ENCODE measurements at regions not wholly inside any gene's neighbourhood (a gene's known extent, or its start where the extent isn't known, plus 50 kb on each side); places are given as distances from the start of the nearest gene placed in this dataset.

DNA sequence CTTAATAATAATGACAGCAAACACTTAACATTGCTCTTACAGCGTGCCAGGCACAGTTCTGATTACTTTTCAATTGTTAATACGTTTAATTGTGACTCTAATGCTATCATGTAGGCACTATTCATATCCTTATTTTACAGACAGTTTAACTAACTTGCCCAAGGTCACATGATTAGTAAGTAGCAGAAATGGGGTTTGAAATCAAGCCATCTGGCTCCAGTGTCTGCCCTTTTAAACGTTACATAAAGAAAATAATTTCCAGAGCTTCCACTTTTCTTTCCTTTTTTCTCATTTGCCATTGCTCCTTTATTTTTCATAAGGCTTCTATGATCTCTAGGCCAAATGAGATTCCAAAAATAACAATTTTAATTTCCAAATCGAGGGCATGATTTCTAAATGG, 50.6 kb upstream of the IKZF2 start:
- no peak overlapping the region for H3K4me3 Mint-ChIP-seq
- ATAC-seq (ENCODE audit: low read depth) (no peak), DNase-seq (ENCODE audit: low spot score in 2 of 2) (no peak)
- no peaks in the 10 kb centered on the region for H3K36me3 Mint-ChIP-seq
- H3K4me1 Mint-ChIP-seq, result peaks cover 2% of the 10 kb centered on the region
- peaks cover 3% of the 10 kb centered on the region for H3K27me3 Mint-ChIP-seq
- no peak overlapping the region for H3K27ac Mint-ChIP-seq
- no peaks in the 10 kb centered on the region for H3K9me3 Mint-ChIP-seq

DNA sequence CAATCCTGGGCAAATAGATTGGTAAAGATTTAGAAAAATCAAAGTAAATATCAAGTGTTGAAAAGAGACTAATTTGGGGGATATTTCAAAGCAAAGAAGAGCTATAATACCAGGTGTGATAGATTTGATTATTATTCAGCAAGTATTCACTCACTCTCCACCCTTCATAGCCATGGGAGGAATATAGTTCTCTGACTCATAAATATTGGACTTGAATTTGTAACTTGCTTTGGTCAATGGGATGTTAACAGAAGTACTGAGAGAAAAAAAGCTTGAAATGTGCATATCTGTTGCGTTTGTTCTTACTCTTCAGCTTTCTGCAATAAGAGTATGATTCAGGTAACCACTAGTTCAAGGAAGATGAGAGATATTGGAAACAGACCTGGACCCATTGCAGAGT, 54.5 kb upstream of the IKZF2 start:
- Mint-ChIP-seq H3K27me3 (no peaks in the 10 kb centered on the region), H3K9me3 (no peaks in the 10 kb centered on the region), H3K36me3 (no peaks in the 10 kb centered on the region), H3K4me1 (peaks cover 2% of the 10 kb centered on the region), H3K27ac (no peak overlapping the region), H3K4me3 (no peak overlapping the region)
- ATAC-seq (ENCODE audit: low read depth) (no peak), DNase-seq (ENCODE audit: low spot score in 2 of 2) (no peak)

DNA sequence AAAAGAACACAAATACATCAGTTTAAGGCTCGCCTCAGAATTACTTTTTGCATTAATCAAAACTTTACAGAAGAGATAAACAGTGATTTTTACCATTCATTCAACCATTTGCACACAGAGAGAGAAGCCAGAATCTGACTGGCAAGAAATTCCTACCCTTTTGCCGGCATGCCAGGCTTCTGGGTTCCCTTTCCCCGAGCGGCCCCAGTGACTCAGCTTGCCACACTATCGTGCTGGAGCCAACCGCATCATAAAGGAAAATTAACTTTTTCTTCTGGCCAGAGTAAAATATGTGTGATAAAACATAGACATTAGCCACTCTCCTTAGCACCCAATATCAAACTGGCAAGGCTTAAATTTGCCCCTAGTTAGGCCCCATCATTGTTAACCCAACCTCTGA, 61.8 kb upstream of the IKZF2 start:
- no peaks in the 10 kb centered on the region for H3K9me3 Mint-ChIP-seq
- no peak overlapping the region for H3K4me3 Mint-ChIP-seq
- no peak for ATAC-seq (ENCODE audit: low read depth)

DNA sequence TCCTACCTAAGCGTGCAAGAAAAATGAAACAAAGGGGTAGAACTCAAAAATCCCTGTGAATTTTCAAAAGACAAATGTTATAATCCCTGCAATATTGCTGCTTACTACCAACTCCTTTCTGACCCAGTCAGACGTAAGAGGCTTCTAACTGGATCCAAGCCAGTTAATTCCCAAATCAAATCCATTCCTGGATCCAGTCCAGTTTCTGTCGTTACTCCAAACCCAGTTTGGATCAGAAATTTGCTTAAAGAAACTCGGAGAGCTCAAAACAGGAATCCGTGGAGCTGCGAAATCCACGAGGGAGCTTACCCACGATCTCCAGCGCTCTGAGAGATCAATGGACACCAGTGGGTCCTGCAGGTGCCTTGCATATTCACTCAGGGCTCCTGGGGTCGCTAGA, 62.8 kb upstream of the IKZF2 start:
- H3K4me3 Mint-ChIP-seq, result no peak overlapping the region
- H3K4me1 Mint-ChIP-seq, result no peaks in the 10 kb centered on the region
- no peaks in the 10 kb centered on the region for H3K9me3 Mint-ChIP-seq
- H3K27ac Mint-ChIP-seq, result no peak overlapping the region
- DNase-seq (ENCODE audit: low spot score in 2 of 2), result no peak
- no peaks in the 10 kb centered on the region for H3K36me3 Mint-ChIP-seq
- no peak for ATAC-seq (ENCODE audit: low read depth)
- H3K27me3 Mint-ChIP-seq, result no peaks in the 10 kb centered on the region

More for the DNA sequence above, 61.8 kb upstream of the IKZF2 start:
- no peaks in the 10 kb centered on the region for H3K36me3 Mint-ChIP-seq
- no peak for DNase-seq (ENCODE audit: low spot score in 2 of 2)
- no peaks in the 10 kb centered on the region for H3K4me1 Mint-ChIP-seq
- no peaks in the 10 kb centered on the region for H3K27me3 Mint-ChIP-seq
- no peak overlapping the region for H3K27ac Mint-ChIP-seq

DNA sequence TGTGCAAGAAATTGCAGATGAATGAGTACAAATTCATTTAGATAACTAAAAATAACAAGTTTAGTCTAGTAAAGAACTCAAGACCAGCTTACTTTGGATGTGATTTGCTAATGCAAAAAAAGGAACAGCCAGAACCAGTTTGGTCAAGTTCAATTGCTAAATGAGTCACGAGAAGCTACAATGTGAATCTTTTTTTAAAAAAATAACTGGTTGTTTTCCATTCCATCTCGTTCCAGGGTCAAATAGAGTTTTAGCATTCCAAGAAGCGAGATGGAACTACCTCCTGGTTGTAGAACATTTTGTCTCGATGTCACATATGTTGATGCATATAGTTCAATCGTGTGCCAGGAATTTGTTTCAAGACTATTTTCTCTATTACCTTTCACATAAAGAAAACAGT, 65.0 kb upstream of the IKZF2 start:
- Mint-ChIP-seq H3K27me3 (no peaks in the 10 kb centered on the region), H3K9me3 (no peaks in the 10 kb centered on the region), H3K27ac (no peak overlapping the region), H3K4me1 (no peaks in the 10 kb centered on the region), H3K36me3 (no peaks in the 10 kb centered on the region), H3K4me3 (no peak overlapping the region)
- DNase-seq (ENCODE audit: low spot score in 2 of 2) (no peak), ATAC-seq (ENCODE audit: low read depth) (no peak)

DNA sequence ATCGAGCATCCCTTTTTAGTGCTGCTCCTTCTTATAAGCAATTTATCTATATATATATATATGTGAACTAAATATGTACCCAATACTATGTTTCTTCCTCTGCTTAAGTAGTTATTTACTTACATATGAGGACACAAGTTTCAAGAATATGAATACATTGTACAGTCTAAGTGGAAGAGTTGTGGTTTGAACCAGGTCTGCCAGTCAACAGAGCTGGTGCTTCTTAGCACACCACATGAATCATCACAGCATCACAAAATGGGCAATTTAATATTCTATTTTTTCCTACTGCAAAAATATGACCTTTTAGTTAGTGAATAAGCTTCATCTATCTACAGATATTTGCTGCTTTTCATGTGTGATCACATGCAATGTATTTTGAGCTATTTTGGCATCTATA, 64.4 kb upstream of the SPAG16 start:
- no peaks in the 10 kb centered on the region for H3K27me3 Mint-ChIP-seq
- DNase-seq (ENCODE audit: low spot score in 2 of 2) (no peak), ATAC-seq (ENCODE audit: low read depth) (no peak)
- H3K4me3 Mint-ChIP-seq, result no peak overlapping the region
- no peaks in the 10 kb centered on the region for H3K9me3 Mint-ChIP-seq
- no peaks in the 10 kb centered on the region for H3K36me3 Mint-ChIP-seq
- H3K27ac Mint-ChIP-seq, result no peak overlapping the region
- H3K4me1 Mint-ChIP-seq, result no peaks in the 10 kb centered on the region

DNA sequence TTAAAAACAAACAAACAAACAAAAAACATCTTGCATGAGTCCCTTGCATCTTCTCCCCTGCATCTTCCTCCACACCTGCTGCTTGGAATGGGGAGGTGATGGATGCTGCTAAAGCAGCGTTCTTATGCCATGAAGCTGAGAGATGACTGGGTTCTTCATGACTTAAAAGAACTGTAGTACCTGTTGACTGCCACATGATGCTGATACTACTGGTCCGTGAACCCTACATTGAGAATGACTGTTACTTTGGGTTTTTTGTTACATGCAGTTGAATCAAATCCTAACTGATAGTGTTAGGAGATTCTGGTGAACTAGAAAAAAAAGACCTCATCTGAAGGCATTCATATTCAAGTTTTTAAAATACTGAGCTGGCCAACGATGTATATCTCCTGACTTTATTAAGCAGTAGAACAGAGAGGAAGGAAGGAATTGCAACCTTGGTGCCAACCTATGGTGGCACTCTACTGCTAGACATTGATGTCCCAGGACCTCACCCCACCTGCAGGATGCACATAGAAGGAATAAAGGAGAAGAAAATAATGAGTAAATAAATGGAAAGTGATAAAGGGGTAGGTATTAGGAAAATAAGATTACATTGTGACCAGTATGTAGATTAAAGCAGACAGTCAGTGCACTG, 63.2 kb upstream of the SPAG16 start:
- ATAC-seq (ENCODE audit: low read depth), result peak; percentile 31
- Mint-ChIP-seq H3K9me3 (no peaks in the 10 kb centered on the region), H3K4me3 (no peak overlapping the region), H3K27ac (no peak overlapping the region), H3K27me3 (no peaks in the 10 kb centered on the region), H3K36me3 (no peaks in the 10 kb centered on the region), H3K4me1 (peaks cover 3% of the 10 kb centered on the region)
- no peak for DNase-seq (ENCODE audit: low spot score in 2 of 2)

DNA sequence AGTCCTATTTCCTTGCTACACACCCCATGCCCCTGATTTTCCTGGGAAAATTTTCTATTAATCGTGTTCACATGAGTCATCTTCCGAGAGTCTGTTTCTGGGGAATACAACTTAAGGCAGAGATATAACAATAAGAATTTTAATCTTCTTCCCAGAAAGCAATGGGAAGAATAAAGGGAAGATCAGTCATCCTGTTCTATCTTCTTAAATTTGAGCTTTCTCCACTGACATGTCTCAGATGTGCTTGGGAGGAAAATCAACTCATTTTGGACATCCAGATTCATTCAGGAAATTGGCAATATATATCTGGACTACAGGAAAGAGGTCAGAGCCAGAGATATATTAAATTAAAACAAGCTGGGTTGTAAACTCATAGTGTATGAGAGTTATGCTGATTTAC, 62.3 kb upstream of the SPAG16 start:
- Mint-ChIP-seq H3K27me3 (no peaks in the 10 kb centered on the region), H3K27ac (no peak overlapping the region), H3K36me3 (no peaks in the 10 kb centered on the region), H3K9me3 (no peaks in the 10 kb centered on the region), H3K4me1 (peaks cover 6% of the 10 kb centered on the region), H3K4me3 (no peak overlapping the region)
- no peak for ATAC-seq (ENCODE audit: low read depth)
- DNase-seq (ENCODE audit: low spot score in 2 of 2), result no peak

DNA sequence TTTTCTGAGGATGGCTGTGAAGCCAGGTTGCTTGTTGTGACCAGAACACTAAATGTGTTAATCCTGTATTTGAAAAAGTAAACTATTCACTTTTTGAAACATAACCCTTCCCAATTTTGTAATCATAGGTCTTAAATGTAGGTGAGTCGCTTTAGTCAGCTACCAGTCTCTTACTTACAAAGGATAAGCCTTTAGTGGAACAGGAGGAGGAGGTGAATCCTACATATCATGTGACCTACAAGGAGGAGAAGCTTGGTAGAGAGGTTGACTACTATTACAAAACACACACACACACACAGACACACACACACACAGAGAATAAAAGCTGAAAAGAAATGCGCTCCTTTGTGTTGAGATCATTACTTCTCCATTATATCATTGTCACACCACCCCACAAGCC, 59.9 kb upstream of the SPAG16 start:
- H3K36me3 Mint-ChIP-seq, result no peaks in the 10 kb centered on the region
- H3K4me3 Mint-ChIP-seq, result no peak overlapping the region
- DNase-seq (ENCODE audit: low spot score in 2 of 2) (no peak), ATAC-seq (ENCODE audit: low read depth) (no peak)
- no peaks in the 10 kb centered on the region for H3K9me3 Mint-ChIP-seq
- peaks cover 12% of the 10 kb centered on the region for H3K4me1 Mint-ChIP-seq
- no peaks in the 10 kb centered on the region for H3K27me3 Mint-ChIP-seq
- no peak overlapping the region for H3K27ac Mint-ChIP-seq

DNA sequence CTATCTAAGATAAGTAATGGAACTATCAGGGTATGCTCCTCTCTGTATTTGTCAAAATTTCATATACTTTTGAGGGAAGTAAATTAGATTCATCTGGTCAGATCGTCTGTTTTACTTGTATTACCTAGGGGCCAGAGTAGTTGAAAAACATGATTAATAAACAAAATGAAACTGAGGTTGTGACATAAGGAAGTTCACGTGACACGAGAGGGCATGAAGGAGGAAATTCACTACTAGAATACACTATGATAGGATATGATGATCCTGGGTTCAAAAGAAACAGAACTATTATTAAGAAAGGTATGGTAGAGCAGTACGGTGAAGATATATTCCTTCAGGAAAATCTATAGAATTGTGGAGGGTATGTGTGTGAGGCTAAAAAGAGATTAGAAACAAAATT, 58.4 kb upstream of the SPAG16 start:
- ATAC-seq (ENCODE audit: low read depth) (no peak), DNase-seq (ENCODE audit: low spot score in 2 of 2) (no peak)
- H3K4me1 Mint-ChIP-seq, result peaks cover 16% of the 10 kb centered on the region
- no peaks in the 10 kb centered on the region for H3K36me3 Mint-ChIP-seq
- H3K9me3 Mint-ChIP-seq, result no peaks in the 10 kb centered on the region
- H3K27me3 Mint-ChIP-seq, result no peaks in the 10 kb centered on the region
- H3K4me3 Mint-ChIP-seq, result no peak overlapping the region
- H3K27ac Mint-ChIP-seq, result no peak overlapping the region

DNA sequence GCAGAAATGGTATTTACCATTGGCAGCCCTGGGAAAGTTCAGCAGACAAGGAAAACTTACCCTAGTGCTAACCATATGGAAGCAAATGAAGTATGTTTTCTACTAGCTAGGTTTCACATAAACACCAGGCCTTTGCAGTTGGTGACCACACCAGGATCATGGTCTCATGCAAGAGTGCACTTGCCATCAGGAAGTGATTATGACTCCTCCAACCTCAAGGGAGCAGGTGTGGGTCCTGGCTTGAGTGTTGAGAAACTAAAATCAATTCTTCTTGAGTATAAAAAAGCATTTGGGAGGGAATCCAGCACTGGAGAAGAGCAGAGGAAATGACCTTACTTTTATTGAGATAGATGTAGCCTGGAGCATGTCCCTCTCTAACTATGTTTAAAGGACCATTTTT, 56.8 kb upstream of the SPAG16 start:
- H3K36me3 Mint-ChIP-seq, result no peaks in the 10 kb centered on the region
- H3K4me3 Mint-ChIP-seq, result no peak overlapping the region
- no peak overlapping the region for H3K27ac Mint-ChIP-seq
- peaks cover 16% of the 10 kb centered on the region for H3K4me1 Mint-ChIP-seq
- no peaks in the 10 kb centered on the region for H3K27me3 Mint-ChIP-seq
- ATAC-seq (ENCODE audit: low read depth) (peak; percentile 71), DNase-seq (ENCODE audit: low spot score in 2 of 2) (no peak)
- H3K9me3 Mint-ChIP-seq, result no peaks in the 10 kb centered on the region

DNA sequence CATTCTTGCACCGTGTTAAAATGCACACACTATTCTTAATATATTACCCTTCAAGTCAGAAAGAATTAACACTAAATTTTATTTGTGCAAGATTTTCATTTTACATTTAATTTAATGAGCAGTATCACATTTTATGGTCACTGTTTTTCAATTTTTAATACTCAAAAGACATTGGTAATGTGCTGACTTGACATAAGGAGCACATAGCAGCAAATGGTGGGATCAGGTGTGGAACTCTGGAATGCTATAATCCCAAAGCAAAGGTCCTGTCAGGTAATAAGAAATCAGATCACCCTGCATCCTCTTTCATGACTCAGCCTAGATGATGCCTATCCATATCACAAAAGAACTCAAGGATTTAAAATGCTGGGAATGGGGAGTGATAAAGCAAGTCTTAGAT, 55.6 kb upstream of the SPAG16 start:
- ATAC-seq (ENCODE audit: low read depth), result no peak
- Mint-ChIP-seq H3K27ac (no peak overlapping the region), H3K4me3 (no peak overlapping the region), H3K9me3 (no peaks in the 10 kb centered on the region), H3K36me3 (no peaks in the 10 kb centered on the region), H3K27me3 (no peaks in the 10 kb centered on the region), H3K4me1 (peaks cover 26% of the 10 kb centered on the region)
- DNase-seq (ENCODE audit: low spot score in 2 of 2), result no peak

DNA sequence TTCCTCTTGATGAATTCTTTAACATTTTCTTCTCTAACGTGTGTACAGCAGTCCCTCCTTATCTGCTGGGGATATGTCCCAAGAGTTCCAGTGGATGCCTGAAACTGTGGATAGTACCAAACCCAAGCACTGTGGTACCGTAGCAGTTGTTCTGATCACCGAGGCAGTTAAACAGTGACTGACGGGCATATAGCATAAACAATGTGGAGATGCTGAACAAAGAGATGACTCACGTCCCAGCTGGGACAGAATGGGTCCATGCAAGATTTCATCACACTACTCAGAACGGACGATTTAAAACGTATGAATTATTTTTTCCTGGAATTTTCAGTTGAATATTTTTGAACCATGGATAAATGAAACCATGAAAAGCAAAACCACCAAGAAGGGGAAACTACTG, 54.5 kb upstream of the SPAG16 start:
- Mint-ChIP-seq H3K27me3 (peaks cover 2% of the 10 kb centered on the region), H3K4me1 (peaks cover 29% of the 10 kb centered on the region), H3K27ac (no peak overlapping the region), H3K4me3 (no peak overlapping the region), H3K9me3 (no peaks in the 10 kb centered on the region), H3K36me3 (no peaks in the 10 kb centered on the region)
- ATAC-seq (ENCODE audit: low read depth) (no peak), DNase-seq (ENCODE audit: low spot score in 2 of 2) (no peak)

DNA sequence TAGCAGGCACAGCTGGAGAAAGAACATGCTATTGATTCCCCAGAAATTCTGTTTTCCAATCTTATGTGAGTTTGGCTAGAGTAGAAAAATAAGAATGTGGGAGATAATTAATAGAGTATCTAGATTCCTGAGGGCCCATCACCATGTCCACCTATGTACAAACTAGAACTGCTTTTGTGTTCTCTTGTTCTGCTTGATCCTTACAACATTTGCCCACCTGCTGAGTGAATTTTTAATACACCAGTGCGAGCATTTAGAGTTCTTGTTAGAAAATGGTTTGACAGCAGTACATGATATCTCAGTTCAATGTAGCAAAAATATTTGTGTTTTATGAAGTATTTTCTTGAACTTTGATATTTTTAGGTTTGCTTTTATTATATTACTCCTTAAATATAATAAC, 52.3 kb upstream of the SPAG16 start:
- no peak overlapping the region for H3K27ac Mint-ChIP-seq
- no peaks in the 10 kb centered on the region for H3K36me3 Mint-ChIP-seq
- DNase-seq (ENCODE audit: low spot score in 2 of 2) (no peak), ATAC-seq (ENCODE audit: low read depth) (no peak)
- H3K9me3 Mint-ChIP-seq, result no peaks in the 10 kb centered on the region
- H3K4me3 Mint-ChIP-seq, result no peak overlapping the region
- H3K4me1 Mint-ChIP-seq, result peaks cover 25% of the 10 kb centered on the region
- peaks cover 2% of the 10 kb centered on the region for H3K27me3 Mint-ChIP-seq

DNA sequence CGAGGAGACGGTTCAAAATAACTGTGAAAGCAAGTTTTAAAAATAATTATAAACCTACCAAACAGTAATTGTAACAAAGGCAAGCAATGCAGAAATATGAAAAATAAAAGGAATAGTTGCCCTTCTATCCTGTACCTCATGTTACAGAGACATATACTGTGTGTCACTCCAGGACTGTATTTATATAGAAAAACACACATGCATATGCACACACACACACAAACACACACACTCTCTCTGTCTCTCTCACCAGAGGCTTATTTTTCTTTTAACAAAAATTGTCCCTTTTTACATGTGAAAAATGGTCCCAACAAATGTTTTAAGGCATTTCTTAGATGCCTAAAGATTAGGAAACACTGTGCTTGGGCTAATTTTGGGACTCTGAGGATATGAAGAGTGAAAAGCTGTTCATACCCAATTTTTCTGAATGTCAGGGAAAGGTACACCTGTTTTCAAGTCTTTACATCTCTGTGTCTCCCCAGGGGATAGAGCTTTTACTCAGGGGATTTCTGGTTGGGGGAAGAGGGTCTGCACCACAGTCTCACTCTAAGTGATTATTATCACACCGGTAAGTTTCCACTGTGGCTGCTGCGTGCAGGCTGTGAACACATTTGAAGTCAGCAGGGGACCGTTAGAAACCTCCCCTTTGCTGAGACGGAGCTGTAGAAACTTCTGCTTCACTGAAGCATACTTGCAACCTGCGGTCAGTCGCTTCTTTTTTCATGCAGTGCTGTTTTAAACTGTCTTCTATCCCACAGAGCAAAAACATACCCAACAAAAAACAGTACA, 51.4 kb upstream of the SPAG16 start:
- Mint-ChIP-seq H3K4me3 (peak overlapping the region; percentile 18), H3K36me3 (no peaks in the 10 kb centered on the region), H3K4me1 (peaks cover 19% of the 10 kb centered on the region), H3K27me3 (peaks cover 2% of the 10 kb centered on the region), H3K9me3 (no peaks in the 10 kb centered on the region), H3K27ac (peak overlapping the region; percentile 12)
- ATAC-seq (ENCODE audit: low read depth) (peak; percentile 92), DNase-seq (ENCODE audit: low spot score in 2 of 2) (peak; percentile 16 to 23)
